GM12878 (cell line): ENCODE measurements at regions not wholly inside any gene's neighbourhood (a gene's known extent, or its start where the extent isn't known, plus 50 kb on each side); places are given as distances from the start of the nearest gene placed in this dataset.

Experiments
- ATAC-seq: fragments of 200-7000 bp; cut with Tn5 transposase; 3 replicates; pipeline ENCODE4 v1.9.1; 2020; ENCODE audit warnings: mild to moderate bottlenecking, moderate library complexity
- BruUV-seq: library from RNA; stranded (reverse); fragments of 400-500 nt; replicated peaks from 2 replicates; lab custom pipeline; 2021; lab: Mats Ljungman, UMichigan
- CTCF ChIA-PET: fragments of 300-600 bp; sonication (Branson Sonifier 250); formaldehyde crosslinking; extraction: SDS; loops from one replicate; lab custom pipeline; 2021; ENCODE audit warnings: inconsistent platforms; lab: Yijun Ruan, JAX
- POLR2A ChIA-PET: fragments of 350-600 bp; formaldehyde crosslinking; extraction: SDS; loops from one replicate; lab custom pipeline; 2021; ENCODE audit warnings: inconsistent platforms; lab: Charles Lee
- RAD21 ChIA-PET: fragments of 300-600 bp; sonication (Branson Sonifier 250); formaldehyde crosslinking; loops from one replicate; lab custom pipeline; 2023; ENCODE audit warnings: antibody characterized with exemption; ENCODE audit not compliant: unreplicated experiment; lab: Charles Lee
- SMC1A ChIA-PET: fragments of 300-600 bp; sonication (Branson Sonifier 250); formaldehyde crosslinking; loops from one replicate; lab custom pipeline; 2023; ENCODE audit not compliant: unreplicated experiment, uncharacterized antibody; lab: Charles Lee
- DNase-seq: peaks from one replicate; pipeline ENCODE4 v3.0.0-alpha.2; 2011; ENCODE audit warnings: low read depth, low spot score
- FAIRE-seq: peaks from 3 replicates; lab custom pipeline; 2011; peaks lifted over from hg19 to GRCh38; lab: Jason Lieb, UNC
- H2AFZ ChIP-seq: 2 replicates; pipeline ENCODE4 v1.6.0; 2011; ENCODE audit warnings: low read depth, low read length, control low read depth; ENCODE audit not compliant: control insufficient read depth
- H3K27ac ChIP-seq: 2 replicates; pipeline ENCODE4 v1.5.1; 2011; ENCODE audit warnings: control low read depth; ENCODE audit not compliant: control insufficient read depth, insufficient read depth
- H3K27me3 ChIP-seq, 2 experiments: replicated peaks in 1 of 2; 2 replicates each; pipeline versions ENCODE4 v1.6.0 to v1.6.1; 2011; ENCODE audit warnings: low read length in 1 of 2; ENCODE audit not compliant: control insufficient read depth in 2 of 2, insufficient read depth in 2 of 2
- H3K36me3 ChIP-seq, 2 experiments: 2 replicates each; pipeline ENCODE4 v1.5.1; 2011; ENCODE audit warnings: low read length in 1 of 2; ENCODE audit not compliant: control insufficient read depth in 2 of 2, insufficient read depth in 2 of 2
- H3K4me1 ChIP-seq: 2 replicates; pipeline ENCODE4 v1.6.1; 2011; ENCODE audit warnings: mild to moderate bottlenecking, low read length, moderate library complexity, mixed read lengths; ENCODE audit not compliant: control insufficient read depth, insufficient read depth
- H3K4me2 ChIP-seq: 2 replicates; pipeline ENCODE4 v1.6.0; 2011; ENCODE audit warnings: control low read depth; ENCODE audit not compliant: control insufficient read depth, insufficient read depth
- H3K4me3 ChIP-seq: fragments of 200-600 bp; sonication (generic); 2 replicates; pipeline ENCODE4 v1.5.1; 2016
- H3K79me2 ChIP-seq: 2 replicates; pipeline ENCODE4 v1.6.0; 2011; ENCODE audit warnings: low read length; ENCODE audit not compliant: control insufficient read depth, insufficient read depth
- H3K9ac ChIP-seq: 2 replicates; pipeline ENCODE4 v1.8.0; 2011; ENCODE audit warnings: low read length, control low read depth, mixed read lengths; ENCODE audit not compliant: control insufficient read depth, insufficient read depth
- H3K9me3 ChIP-seq: replicated peaks from 3 replicates; pipeline ENCODE4 v1.5.1; 2011; ENCODE audit warnings: mild to moderate bottlenecking, low read length; ENCODE audit not compliant: control insufficient read depth, insufficient read depth
- H4K20me1 ChIP-seq: 2 replicates; pipeline ENCODE4 v1.6.0; 2011; ENCODE audit not compliant: control insufficient read depth, insufficient read depth
- FOS ChIP-seq: IDR thresholded peaks from 3 replicates; pipeline ENCODE4 v1.6.1; 2011; ENCODE audit warnings: borderline replicate concordance; ENCODE audit not compliant: insufficient read length; ENCODE audit errors: extremely low read depth
- NFIC ChIP-seq: IDR thresholded peaks from 2 replicates; pipeline ENCODE4 v1.6.1; 2012; ENCODE audit warnings: low read depth, mild to moderate bottlenecking, inconsistent platforms, low read length, moderate library complexity
- ZNF217 ChIP-seq: fragments of 450-650 bp; IDR thresholded peaks from 2 replicates; pipeline ENCODE4 v1.6.1; 2017; ENCODE audit warnings: antibody characterized with exemption, mild to moderate bottlenecking
- ZNF622 ChIP-seq: fragments of 450-650 bp; IDR thresholded peaks from 2 replicates; pipeline ENCODE4 v1.6.1; 2017; ENCODE audit warnings: mild to moderate bottlenecking, inconsistent platforms
- WGBS: methylation state at CpG from one replicate; pipeline ENCODE4 v1.1.6; 2016; ENCODE audit warnings: low lambda C conversion rate; ENCODE audit not compliant: insufficient replicate concordance, insufficient coverage; ENCODE audit errors: missing lambda C conversion rate; 5-methylcytosine and 5-hydroxymethylcytosine counted together
- in situ Hi-C: fragments of 300-500 bp; cut with MboI; formaldehyde crosslinking; loops from 9 replicates; pipeline ENCODE4 v1.14.3; 2018; ENCODE audit warnings: mixed read lengths
- intact Hi-C: fragments of 100-400 bp; cut with micrococcal nuclease; formaldehyde crosslinking; loops from one replicate; pipeline ENCODE4 v1.14.2; 2022; ENCODE audit not compliant: unreplicated experiment
- TF ChIP-seq, protein P1 (sequence below): fragments of 450-650 bp; IDR thresholded peaks from 2 replicates; pipeline ENCODE4 v1.6.1; 2017; ENCODE audit warnings: borderline replicate concordance
- TF ChIP-seq, protein P2 (sequence below): fragments of 150-350 bp; IDR thresholded peaks from 2 replicates; pipeline ENCODE4 v1.6.1; 2014; ENCODE audit warnings: mild to moderate bottlenecking, low read depth, low read length

DNA sequence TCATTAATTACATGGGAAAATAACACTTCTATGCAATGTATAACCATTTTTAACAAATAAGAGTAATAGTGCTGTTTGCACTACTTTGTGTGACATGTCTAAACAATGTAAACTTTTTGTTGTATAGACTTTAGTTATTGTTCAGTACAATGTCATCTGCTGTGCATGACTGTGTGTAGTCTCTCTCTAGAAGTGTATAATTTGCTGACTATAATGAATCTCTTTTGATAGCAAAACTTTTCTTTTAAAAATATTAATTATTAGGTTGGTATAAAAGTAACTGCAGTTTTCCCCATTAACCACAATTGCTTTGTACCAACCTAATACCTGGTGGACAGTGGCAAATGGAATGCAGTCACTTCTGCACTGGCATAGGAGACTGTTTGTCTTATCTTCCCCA is 124.2 kb upstream of the SGK1 start (continued):
- TF ChIP-seq, protein P1, sequence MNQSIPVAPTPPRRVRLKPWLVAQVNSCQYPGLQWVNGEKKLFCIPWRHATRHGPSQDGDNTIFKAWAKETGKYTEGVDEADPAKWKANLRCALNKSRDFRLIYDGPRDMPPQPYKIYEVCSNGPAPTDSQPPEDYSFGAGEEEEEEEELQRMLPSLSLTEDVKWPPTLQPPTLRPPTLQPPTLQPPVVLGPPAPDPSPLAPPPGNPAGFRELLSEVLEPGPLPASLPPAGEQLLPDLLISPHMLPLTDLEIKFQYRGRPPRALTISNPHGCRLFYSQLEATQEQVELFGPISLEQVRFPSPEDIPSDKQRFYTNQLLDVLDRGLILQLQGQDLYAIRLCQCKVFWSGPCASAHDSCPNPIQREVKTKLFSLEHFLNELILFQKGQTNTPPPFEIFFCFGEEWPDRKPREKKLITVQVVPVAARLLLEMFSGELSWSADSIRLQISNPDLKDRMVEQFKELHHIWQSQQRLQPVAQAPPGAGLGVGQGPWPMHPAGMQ, result no peak

DNA sequence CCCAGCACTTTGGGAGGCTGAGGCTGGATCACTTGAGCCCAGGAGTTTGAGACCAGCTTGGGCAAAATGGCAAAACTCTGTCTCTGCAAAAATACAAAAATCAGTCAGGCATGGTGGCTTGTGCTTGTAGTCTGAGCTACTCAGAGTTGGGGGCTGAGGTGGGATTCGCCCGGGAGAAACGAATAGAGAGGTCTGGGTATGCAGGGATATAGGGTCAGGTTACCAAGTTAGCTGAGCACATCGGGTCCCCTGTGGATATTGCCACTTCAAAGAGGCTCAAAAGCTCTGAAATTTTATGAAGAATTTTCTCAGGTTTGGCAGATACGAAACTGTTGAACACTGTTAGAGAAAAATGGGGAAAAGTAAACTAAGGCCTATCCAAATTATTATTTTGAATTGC is 120.9 kb upstream of the SGK1 start:
- intact Hi-C loops, result loop anchor here (5.0 kb wide), 2 partner anchors 192 to 262 kb away; no protein-coding TSS in a partner anchor
- ChIA-PET POLR2A (no interaction called here), CTCF (interaction anchor here (2.7 kb wide), 1 partner anchor 202 kb away, joined by 9 read pairs; no protein-coding TSS in a partner anchor), SMC1A (interaction anchor here (1.5 kb wide), 1 partner anchor 204 kb away, joined by 4 read pairs; no protein-coding TSS in a partner anchor), RAD21 (interaction anchor here (1.6 kb wide), 1 partner anchor 66 kb away, joined by 7 read pairs; no protein-coding TSS in a partner anchor)
- Histone ChIP-seq H2AFZ (no peak overlapping the region), H3K9ac (no peak overlapping the region), H3K79me2 (no peaks in the 10 kb centered on the region), H4K20me1 (no peaks in the 10 kb centered on the region), H3K36me3 (no peaks in the 10 kb centered on the region), H3K9me3 (no peaks in the 10 kb centered on the region), H3K4me1 (peaks cover 9% of the 10 kb centered on the region), H3K4me2 (no peak overlapping the region)
- FAIRE-seq, result no peak
- no peak for DNase-seq
- ATAC-seq, result no peak
- WGBS, result 59% methylated on average over 5 of the region's 5 CpGs
- in situ Hi-C loops, result no loop called here
- no peak for TF ChIP-seq FOS
- TF ChIP-seq NFIC, result no peak
- TF ChIP-seq ZNF217, result no peak
- TF ChIP-seq ZNF622, result no peak
- TF ChIP-seq, protein P2, sequence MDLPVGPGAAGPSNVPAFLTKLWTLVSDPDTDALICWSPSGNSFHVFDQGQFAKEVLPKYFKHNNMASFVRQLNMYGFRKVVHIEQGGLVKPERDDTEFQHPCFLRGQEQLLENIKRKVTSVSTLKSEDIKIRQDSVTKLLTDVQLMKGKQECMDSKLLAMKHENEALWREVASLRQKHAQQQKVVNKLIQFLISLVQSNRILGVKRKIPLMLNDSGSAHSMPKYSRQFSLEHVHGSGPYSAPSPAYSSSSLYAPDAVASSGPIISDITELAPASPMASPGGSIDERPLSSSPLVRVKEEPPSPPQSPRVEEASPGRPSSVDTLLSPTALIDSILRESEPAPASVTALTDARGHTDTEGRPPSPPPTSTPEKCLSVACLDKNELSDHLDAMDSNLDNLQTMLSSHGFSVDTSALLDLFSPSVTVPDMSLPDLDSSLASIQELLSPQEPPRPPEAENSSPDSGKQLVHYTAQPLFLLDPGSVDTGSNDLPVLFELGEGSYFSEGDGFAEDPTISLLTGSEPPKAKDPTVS, result no peak
- TF ChIP-seq, all 136 proteins: peak for 0
- BruUV-seq, result no TSS peak
- no peak overlapping the region for H3K4me3 ChIP-seq
- H3K27ac ChIP-seq, result no peak overlapping the region
- no peaks in the 10 kb centered on the region; a peak in 1 of 4 replicates for H3K27me3 ChIP-seq
